ENCODE measurements at regions not wholly inside any gene's neighbourhood (a gene's known extent, or its start where the extent isn't known, plus 50 kb on each side); places are given as distances from the start of the nearest gene placed in this dataset.
"Not testable (repeated sequence)": the region's sequence is repeated elsewhere in the genome, so short reads cannot be mapped to it uniquely, and the experiment has no call there.

- intact Hi-C loops (cut with DNase I): loop anchor here (2.0 kb wide), 1 partner anchor 100 kb away; no protein-coding TSS in a partner anchor
- Histone ChIP-seq H3K4me3 (no peak overlapping the region), H3K9me3 (no peaks in the 10 kb centered on the region), H3K27me3 (replicated peaks; ENCODE audit: insufficient read depth) (no peaks in the 10 kb centered on the region), H3K36me3 (no peaks in the 10 kb centered on the region), H3K4me1 (replicated peaks) (peaks cover 4% of the 10 kb centered on the region), H3K27ac (no peak overlapping the region)
- 58% methylated on average over 5 of the region's 5 CpGs for WGBS
- TF ChIP-seq POLR2AphosphoS5 (IDR thresholded peaks at IDR 0.05) (no peak), CTCF (IDR thresholded peaks at IDR 0.05) (no peak), POLR2A (IDR thresholded peaks at IDR 0.05) (no peak)
- DNase-seq (ENCODE audit: low spot score): no peak
Observed at GRCh38 chr9:33722359-33722675, 73.0 kb upstream of the PRSS3 start.

GRCh38 chr9:33728613-33729012 lies 66.7 kb upstream of the PRSS3 start:
- H3K4me1 ChIP-seq (replicated peaks): no peaks in the 10 kb centered on the region
- H3K4me3 ChIP-seq: no peak overlapping the region
- no peaks in the 10 kb centered on the region for H3K36me3 ChIP-seq
- 90% methylated on average over 1 of the region's 1 CpG for WGBS
- DNase-seq (ENCODE audit: low spot score): no peak
- no peaks in the 10 kb centered on the region for H3K9me3 ChIP-seq
- intact Hi-C loops (cut with DNase I): no loop called here
- H3K27ac ChIP-seq: no peak overlapping the region
- TF ChIP-seq POLR2AphosphoS5 (IDR thresholded peaks at IDR 0.05): no peak
- no peak for TF ChIP-seq POLR2A (IDR thresholded peaks at IDR 0.05)
- no peak for TF ChIP-seq CTCF (IDR thresholded peaks at IDR 0.05)
- no peaks in the 10 kb centered on the region for H3K27me3 ChIP-seq (replicated peaks; ENCODE audit: insufficient read depth)

GRCh38 chr9:33731142-33731541 lies 64.2 kb upstream of the PRSS3 start:
- no peak for TF ChIP-seq POLR2A (IDR thresholded peaks at IDR 0.05)
- no peak for TF ChIP-seq CTCF (IDR thresholded peaks at IDR 0.05)
- no peak for TF ChIP-seq POLR2AphosphoS5 (IDR thresholded peaks at IDR 0.05)
- Histone ChIP-seq H3K36me3 (no peaks in the 10 kb centered on the region), H3K9me3 (no peaks in the 10 kb centered on the region), H3K4me3 (no peak overlapping the region), H3K4me1 (replicated peaks) (no peaks in the 10 kb centered on the region), H3K27me3 (replicated peaks; ENCODE audit: insufficient read depth) (no peaks in the 10 kb centered on the region), H3K27ac (no peak overlapping the region)
- intact Hi-C loops (cut with DNase I): no loop called here
- no peak for DNase-seq (ENCODE audit: low spot score)
- 80% methylated on average over 4 of the region's 4 CpGs for whole genome bisulfite sequencing

GRCh38 chr9:33731625-33732024 lies 63.7 kb upstream of the PRSS3 start:
- H3K27ac ChIP-seq: no peak overlapping the region
- DNase-seq (ENCODE audit: low spot score): no peak
- no peaks in the 10 kb centered on the region for H3K4me1 ChIP-seq (replicated peaks)
- intact Hi-C loops (cut with DNase I): no loop called here
- H3K4me3 ChIP-seq: no peak overlapping the region
- WGBS: 81% methylated on average over 2 of the region's 2 CpGs
- H3K36me3 ChIP-seq: no peaks in the 10 kb centered on the region
- TF ChIP-seq CTCF (IDR thresholded peaks at IDR 0.05): no peak
- TF ChIP-seq POLR2AphosphoS5 (IDR thresholded peaks at IDR 0.05): no peak
- no peak for TF ChIP-seq POLR2A (IDR thresholded peaks at IDR 0.05)
- no peaks in the 10 kb centered on the region for H3K9me3 ChIP-seq
- H3K27me3 ChIP-seq (replicated peaks; ENCODE audit: insufficient read depth): no peaks in the 10 kb centered on the region

- H3K4me3 ChIP-seq; intact Hi-C loops (cut with DNase I); H3K36me3 ChIP-seq; H3K27me3 ChIP-seq (replicated peaks; ENCODE audit: insufficient read depth); DNase-seq (ENCODE audit: low spot score); H3K9me3 ChIP-seq; H3K27ac ChIP-seq; H3K4me1 ChIP-seq (replicated peaks): not testable (repeated sequence)
- 90% methylated on average over 5 of the region's 5 CpGs for WGBS
Observed at GRCh38 chr9:33734247-33734940, 61.0 kb upstream of the PRSS3 start.

GRCh38 chr9:33734941-33735835 lies 60.2 kb upstream of the PRSS3 start:
- H3K36me3 ChIP-seq; H3K27me3 ChIP-seq (replicated peaks; ENCODE audit: insufficient read depth); H3K9me3 ChIP-seq; H3K27ac ChIP-seq; H3K4me1 ChIP-seq (replicated peaks); intact Hi-C loops (cut with DNase I); H3K4me3 ChIP-seq; DNase-seq (ENCODE audit: low spot score): not testable (repeated sequence)
- WGBS: 67% methylated on average over 6 of the region's 6 CpGs
